ENCODE measurements at regions not wholly inside any gene's neighbourhood (a gene's known extent, or its start where the extent isn't known, plus 50 kb on each side); places are given as distances from the start of the nearest gene placed in this dataset.

GRCh38 chr10:2729197-2729596 is 338.2 kb upstream of the PFKP start:
- Histone ChIP-seq H3K27me3 (no peaks in the 10 kb centered on the region), H3K36me3 (no peaks in the 10 kb centered on the region), H3K4me3 (no peak overlapping the region), H3K27ac (no peak overlapping the region), H3K4me1 (ENCODE audit: low read depth) (no peaks in the 10 kb centered on the region), H3K9me3 (ENCODE audit: low read depth) (no peaks in the 10 kb centered on the region)
- DNase-seq (ENCODE audit: low read depth in 1 of 2, low spot score in 1 of 2): no peak
- TF ChIP-seq, protein P1, sequence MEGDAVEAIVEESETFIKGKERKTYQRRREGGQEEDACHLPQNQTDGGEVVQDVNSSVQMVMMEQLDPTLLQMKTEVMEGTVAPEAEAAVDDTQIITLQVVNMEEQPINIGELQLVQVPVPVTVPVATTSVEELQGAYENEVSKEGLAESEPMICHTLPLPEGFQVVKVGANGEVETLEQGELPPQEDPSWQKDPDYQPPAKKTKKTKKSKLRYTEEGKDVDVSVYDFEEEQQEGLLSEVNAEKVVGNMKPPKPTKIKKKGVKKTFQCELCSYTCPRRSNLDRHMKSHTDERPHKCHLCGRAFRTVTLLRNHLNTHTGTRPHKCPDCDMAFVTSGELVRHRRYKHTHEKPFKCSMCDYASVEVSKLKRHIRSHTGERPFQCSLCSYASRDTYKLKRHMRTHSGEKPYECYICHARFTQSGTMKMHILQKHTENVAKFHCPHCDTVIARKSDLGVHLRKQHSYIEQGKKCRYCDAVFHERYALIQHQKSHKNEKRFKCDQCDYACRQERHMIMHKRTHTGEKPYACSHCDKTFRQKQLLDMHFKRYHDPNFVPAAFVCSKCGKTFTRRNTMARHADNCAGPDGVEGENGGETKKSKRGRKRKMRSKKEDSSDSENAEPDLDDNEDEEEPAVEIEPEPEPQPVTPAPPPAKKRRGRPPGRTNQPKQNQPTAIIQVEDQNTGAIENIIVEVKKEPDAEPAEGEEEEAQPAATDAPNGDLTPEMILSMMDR (IDR thresholded peaks at IDR 0.05; ENCODE audit: low read depth, low read length): no peak

DNA sequence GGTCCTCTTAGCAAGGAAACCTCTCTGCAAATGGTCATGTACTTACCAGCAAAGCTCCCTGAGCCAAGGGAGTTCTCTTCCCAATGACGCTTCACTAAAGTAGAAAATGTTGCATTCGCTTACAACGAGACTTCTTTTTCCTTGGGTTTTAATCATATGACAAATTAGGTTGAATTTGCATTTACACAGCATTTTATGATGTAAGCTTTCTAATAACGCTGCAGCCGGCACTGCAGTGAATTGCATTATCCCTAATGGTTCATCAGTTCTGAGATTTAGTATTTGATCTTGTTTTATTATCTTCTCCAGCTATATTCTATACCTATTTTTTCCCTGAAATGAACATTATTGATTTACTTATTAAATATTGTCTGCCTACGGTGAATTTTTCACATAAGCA is 339.3 kb upstream of the PFKP start:
- TF ChIP-seq, protein P1 (IDR thresholded peaks at IDR 0.05; ENCODE audit: low read depth, low read length): no peak
- H3K36me3 ChIP-seq: no peaks in the 10 kb centered on the region
- H3K9me3 ChIP-seq (ENCODE audit: low read depth): no peaks in the 10 kb centered on the region
- no peaks in the 10 kb centered on the region for H3K27me3 ChIP-seq
- no peaks in the 10 kb centered on the region for H3K4me1 ChIP-seq (ENCODE audit: low read depth)
- DNase-seq (ENCODE audit: low read depth in 1 of 2, low spot score in 1 of 2): no peak
- no peak overlapping the region for H3K27ac ChIP-seq
- no peak overlapping the region for H3K4me3 ChIP-seq

GRCh38 chr10:2716596-2716995 is 350.8 kb upstream of the PFKP start:
- Histone ChIP-seq H3K27ac (no peak overlapping the region), H3K9me3 (ENCODE audit: low read depth) (no peaks in the 10 kb centered on the region), H3K36me3 (no peaks in the 10 kb centered on the region), H3K4me3 (no peak overlapping the region), H3K27me3 (no peaks in the 10 kb centered on the region), H3K4me1 (ENCODE audit: low read depth) (no peaks in the 10 kb centered on the region)
- TF ChIP-seq, protein P1 (IDR thresholded peaks at IDR 0.05; ENCODE audit: low read depth, low read length): no peak
- DNase-seq (ENCODE audit: low read depth in 1 of 2, low spot score in 1 of 2): no peak

GRCh38 chr10:2714597-2714996 is 352.8 kb upstream of the PFKP start:
- DNase-seq (ENCODE audit: low read depth in 1 of 2, low spot score in 1 of 2): no peak
- H3K27me3 ChIP-seq: no peaks in the 10 kb centered on the region
- H3K4me3 ChIP-seq: no peak overlapping the region
- H3K4me1 ChIP-seq (ENCODE audit: low read depth): no peaks in the 10 kb centered on the region
- H3K9me3 ChIP-seq (ENCODE audit: low read depth): no peaks in the 10 kb centered on the region
- H3K27ac ChIP-seq: no peak overlapping the region
- H3K36me3 ChIP-seq: no peaks in the 10 kb centered on the region
- TF ChIP-seq, protein P1 (IDR thresholded peaks at IDR 0.05; ENCODE audit: low read depth, low read length): no peak

GRCh38 chr10:2703953-2704352 is 363.4 kb upstream of the PFKP start:
- Histone ChIP-seq H3K4me1 (ENCODE audit: low read depth) (no peaks in the 10 kb centered on the region), H3K4me3 (no peak overlapping the region), H3K36me3 (no peaks in the 10 kb centered on the region), H3K27ac (no peak overlapping the region), H3K9me3 (ENCODE audit: low read depth) (no peaks in the 10 kb centered on the region), H3K27me3 (no peaks in the 10 kb centered on the region)
- TF ChIP-seq, protein P1 (IDR thresholded peaks at IDR 0.05; ENCODE audit: low read depth, low read length): no peak
- no peak for DNase-seq (ENCODE audit: low read depth in 1 of 2, low spot score in 1 of 2)

DNA sequence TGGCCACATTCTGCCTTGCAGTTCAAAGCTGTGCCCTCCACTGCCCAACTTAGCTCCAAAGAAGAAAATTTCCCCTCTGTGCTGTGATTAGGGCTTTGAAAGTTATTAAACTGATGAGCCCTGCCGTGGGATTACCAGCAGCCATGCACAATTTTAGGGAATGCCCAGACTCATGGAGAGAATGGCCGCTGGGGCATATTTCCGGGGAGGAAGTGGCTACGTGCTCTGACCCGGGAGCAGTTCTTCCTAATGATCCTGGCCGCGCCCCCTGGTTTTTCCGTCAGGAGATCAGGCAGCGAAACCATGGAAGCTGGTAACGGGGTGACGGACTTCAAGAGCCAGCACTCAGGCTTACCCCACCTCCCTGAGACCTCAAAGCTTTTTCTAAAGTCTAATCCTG is 365.5 kb upstream of the PFKP start:
- Histone ChIP-seq H3K27me3 (no peaks in the 10 kb centered on the region), H3K9me3 (ENCODE audit: low read depth) (no peaks in the 10 kb centered on the region), H3K27ac (no peak overlapping the region), H3K36me3 (no peaks in the 10 kb centered on the region), H3K4me3 (no peak overlapping the region), H3K4me1 (ENCODE audit: low read depth) (no peaks in the 10 kb centered on the region)
- TF ChIP-seq, protein P1 (IDR thresholded peaks at IDR 0.05; ENCODE audit: low read depth, low read length): no peak
- no peak for DNase-seq (ENCODE audit: low read depth in 1 of 2, low spot score in 1 of 2)

Measured in cardiac muscle cell (in vitro differentiated cells and primary cell).